Body of pancreas (tissue), 4 donors: ENCODE measurements at regions not wholly inside any gene's neighbourhood (a gene's known extent, or its start where the extent isn't known, plus 50 kb on each side); places are given as distances from the start of the nearest gene placed in this dataset.

Experiments used
- POLR2A ChIP-seq, 3 donors: fragments of 450-650 bp; IDR thresholded peaks; one replicate each; pipeline ENCODE4 v1.6.1; 2016; ENCODE audit warnings: antibody characterized with exemption in 3 of 3, mild to moderate bottlenecking in 2 of 3
- TF ChIP-seq, protein P1 (sequence below), 7 experiments: fragments of 450-650 bp in 4 of 7; fragments of 200-600 bp in 3 of 7; sonication (generic) in 3 of 7; IDR thresholded peaks; one replicate each; pipeline ENCODE4 v1.5.1; 2016 to 2019; ENCODE audit warnings: antibody characterized with exemption in 7 of 7

DNA sequence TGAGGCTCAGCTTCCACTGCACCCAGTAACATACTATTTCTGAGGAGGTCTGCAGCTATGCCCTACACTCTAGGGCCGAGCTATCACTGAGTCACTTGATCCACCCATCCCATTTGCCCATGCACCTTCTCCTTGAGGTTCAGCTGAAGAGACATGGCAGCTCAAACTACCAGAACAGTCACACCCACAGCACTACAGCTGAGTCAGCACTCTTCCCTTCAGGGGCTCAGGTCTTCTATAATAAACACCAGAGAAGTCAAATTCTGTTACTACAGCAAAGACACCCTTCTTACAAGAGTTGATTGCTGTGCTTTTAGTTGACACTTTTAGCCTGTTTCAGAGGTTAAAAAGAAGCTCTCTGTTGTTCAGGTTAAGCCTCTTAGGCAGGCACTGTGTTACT lies 1696.4 kb upstream of the ADGRL3 start:
- TF ChIP-seq, protein P1, sequence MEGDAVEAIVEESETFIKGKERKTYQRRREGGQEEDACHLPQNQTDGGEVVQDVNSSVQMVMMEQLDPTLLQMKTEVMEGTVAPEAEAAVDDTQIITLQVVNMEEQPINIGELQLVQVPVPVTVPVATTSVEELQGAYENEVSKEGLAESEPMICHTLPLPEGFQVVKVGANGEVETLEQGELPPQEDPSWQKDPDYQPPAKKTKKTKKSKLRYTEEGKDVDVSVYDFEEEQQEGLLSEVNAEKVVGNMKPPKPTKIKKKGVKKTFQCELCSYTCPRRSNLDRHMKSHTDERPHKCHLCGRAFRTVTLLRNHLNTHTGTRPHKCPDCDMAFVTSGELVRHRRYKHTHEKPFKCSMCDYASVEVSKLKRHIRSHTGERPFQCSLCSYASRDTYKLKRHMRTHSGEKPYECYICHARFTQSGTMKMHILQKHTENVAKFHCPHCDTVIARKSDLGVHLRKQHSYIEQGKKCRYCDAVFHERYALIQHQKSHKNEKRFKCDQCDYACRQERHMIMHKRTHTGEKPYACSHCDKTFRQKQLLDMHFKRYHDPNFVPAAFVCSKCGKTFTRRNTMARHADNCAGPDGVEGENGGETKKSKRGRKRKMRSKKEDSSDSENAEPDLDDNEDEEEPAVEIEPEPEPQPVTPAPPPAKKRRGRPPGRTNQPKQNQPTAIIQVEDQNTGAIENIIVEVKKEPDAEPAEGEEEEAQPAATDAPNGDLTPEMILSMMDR (IDR thresholded peaks at IDR 0.05) = no peak
- no peak for TF ChIP-seq POLR2A (IDR thresholded peaks at IDR 0.05)
